HUES6 (cell line): ENCODE measurements at regions not wholly inside any gene's neighbourhood (a gene's known extent, or its start where the extent isn't known, plus 50 kb on each side); places are given as distances from the start of the nearest gene placed in this dataset.

Experiments used
- H3K27ac ChIP-seq: 2 replicates; pipeline ENCODE4 v1.7.0; 2013; ENCODE audit warnings: low read depth, mild to moderate bottlenecking, low read length, inconsistent platforms
- H3K27me3 ChIP-seq: 2 replicates; pipeline ENCODE4 v1.6.1; 2013; ENCODE audit warnings: low read length; ENCODE audit not compliant: control insufficient read depth, insufficient read depth
- H3K36me3 ChIP-seq: 2 replicates; pipeline ENCODE4 v1.6.1; 2013; ENCODE audit warnings: low read length; ENCODE audit not compliant: control insufficient read depth, insufficient read depth
- H3K4me1 ChIP-seq: 2 replicates; pipeline ENCODE4 v1.6.1; 2013; ENCODE audit warnings: low read length; ENCODE audit not compliant: control insufficient read depth, insufficient read depth
- H3K4me3 ChIP-seq: 2 replicates; pipeline ENCODE4 v1.5.1; 2013; ENCODE audit warnings: low read depth, low read length
- H3K9ac ChIP-seq: one replicate; pipeline ENCODE4 v1.6.1; 2013; ENCODE audit warnings: mild to moderate bottlenecking, low read length
- H3K9me3 ChIP-seq: 2 replicates; pipeline ENCODE4 v1.6.1; 2013; ENCODE audit warnings: low read depth, low read length; ENCODE audit not compliant: control insufficient read depth, insufficient read depth

DNA sequence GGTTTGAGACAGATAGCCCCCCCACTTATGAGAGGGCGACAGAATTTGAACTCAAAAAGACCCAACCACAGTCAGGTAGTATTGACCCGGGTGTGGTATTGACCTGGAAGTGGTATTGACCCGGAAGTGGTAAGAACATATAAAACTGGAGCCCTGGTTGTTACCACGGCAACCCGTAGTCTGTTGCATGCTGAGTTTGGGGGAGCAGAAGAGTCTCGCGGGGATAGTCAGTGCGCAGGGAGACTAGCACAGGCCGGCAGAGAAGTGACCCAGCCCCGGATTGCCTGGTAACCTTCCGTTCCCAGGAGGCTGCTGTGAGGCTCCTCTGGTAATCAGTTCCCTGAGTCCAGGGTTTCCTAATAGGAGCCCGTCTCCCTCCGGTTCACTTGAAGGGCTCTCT lies 96.2 kb downstream of the SNX5 start:
- Histone ChIP-seq H3K4me1 (peaks cover 75% of the 10 kb centered on the region), H3K9me3 (no peaks in the 10 kb centered on the region), H3K27ac (no peak overlapping the region), H3K36me3 (no peaks in the 10 kb centered on the region), H3K9ac (no peak overlapping the region), H3K4me3 (no peak overlapping the region), H3K27me3 (no peaks in the 10 kb centered on the region)

DNA sequence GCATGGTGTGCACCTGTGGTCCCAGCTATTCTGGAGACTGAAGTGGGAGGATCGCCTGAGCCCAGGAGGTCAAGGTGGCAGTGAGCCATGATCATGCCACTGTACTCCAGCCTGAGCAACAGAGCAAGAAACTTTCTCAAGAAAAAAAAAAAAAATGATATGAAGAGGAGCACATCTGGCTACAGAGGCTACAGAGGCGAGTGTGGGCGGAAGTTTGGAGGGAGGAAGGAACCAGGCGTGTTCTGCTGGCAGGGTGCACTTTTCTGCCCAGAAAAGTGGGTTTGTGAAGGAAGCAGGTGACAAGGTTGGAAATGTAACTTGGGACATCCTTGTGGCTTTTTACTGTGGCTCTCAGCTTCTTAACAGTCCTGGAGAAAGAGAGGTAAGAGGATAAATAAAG lies 96.7 kb downstream of the SNX5 start:
- Histone ChIP-seq H3K4me1 (peaks cover 77% of the 10 kb centered on the region), H3K9ac (no peak overlapping the region), H3K27ac (peak overlapping the region; percentile 84)

DNA sequence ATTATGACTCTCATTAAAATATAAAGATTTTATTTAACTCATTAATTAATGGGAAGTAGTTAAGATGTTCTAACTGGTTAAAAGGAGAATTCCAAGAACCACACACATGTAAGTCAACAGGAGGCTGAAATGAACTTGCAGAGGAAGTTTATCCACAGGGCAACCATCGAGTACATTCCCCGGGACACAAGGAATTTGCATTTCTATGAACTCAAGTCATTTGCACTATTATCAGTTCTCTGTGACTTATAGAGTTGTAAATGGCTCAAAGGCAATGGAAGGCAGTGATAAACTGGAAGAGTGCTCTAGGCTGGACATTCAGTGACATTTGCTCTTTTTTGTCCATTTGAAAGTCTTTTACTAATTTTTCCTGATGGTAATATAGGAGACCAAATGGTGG lies 97.4 kb downstream of the SNX5 start:
- no peaks in the 10 kb centered on the region for H3K36me3 ChIP-seq
- peak overlapping the region; percentile 84 for H3K27ac ChIP-seq
- H3K9ac ChIP-seq, result no peak overlapping the region
- no peaks in the 10 kb centered on the region for H3K27me3 ChIP-seq
- peaks cover 73% of the 10 kb centered on the region for H3K4me1 ChIP-seq
- no peak overlapping the region for H3K4me3 ChIP-seq
- no peaks in the 10 kb centered on the region for H3K9me3 ChIP-seq

More for the DNA sequence above, 96.7 kb downstream of the SNX5 start:
- Histone ChIP-seq H3K9me3 (no peaks in the 10 kb centered on the region), H3K36me3 (no peaks in the 10 kb centered on the region), H3K4me3 (no peak overlapping the region), H3K27me3 (no peaks in the 10 kb centered on the region)

DNA sequence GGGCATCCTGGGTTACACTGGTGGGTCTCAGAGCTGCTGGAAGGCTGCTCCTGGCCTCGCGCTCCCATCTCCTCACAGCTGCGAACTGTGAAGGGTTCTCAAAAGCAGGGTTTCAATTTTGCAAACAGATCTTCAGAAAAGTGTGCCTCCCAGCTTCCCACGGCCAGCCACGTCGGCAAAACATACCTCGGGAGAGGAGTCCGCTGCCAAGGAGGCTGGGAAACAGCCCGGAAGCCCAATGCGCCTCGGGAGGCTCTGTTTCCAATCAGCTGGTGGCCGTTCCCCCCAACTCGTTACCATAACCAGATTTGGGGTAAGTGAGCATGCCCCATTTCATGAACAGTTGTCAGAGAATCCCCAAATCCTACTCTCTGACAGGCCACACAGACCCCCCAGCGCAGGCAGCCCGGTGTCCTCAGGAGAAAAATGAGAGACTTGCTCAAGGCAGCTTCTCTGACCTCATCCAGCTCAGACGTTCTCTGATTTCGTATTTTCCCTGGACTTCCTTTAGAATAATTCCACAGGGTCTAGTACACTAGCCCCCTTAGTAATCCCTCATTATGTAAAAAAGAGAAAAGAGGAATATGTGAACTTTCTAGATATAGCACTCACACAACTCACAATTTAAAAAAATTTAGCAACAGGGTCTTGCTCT lies 98.4 kb downstream of the SNX5 start:
- peaks cover 65% of the 10 kb centered on the region for H3K4me1 ChIP-seq
- no peaks in the 10 kb centered on the region for H3K9me3 ChIP-seq
- no peak overlapping the region for H3K9ac ChIP-seq
- no peaks in the 10 kb centered on the region for H3K27me3 ChIP-seq
- no peak overlapping the region for H3K4me3 ChIP-seq
- H3K36me3 ChIP-seq, result no peaks in the 10 kb centered on the region
- peak overlapping the region; percentile 2; the same call in 1 of the 2 replicates for H3K27ac ChIP-seq

DNA sequence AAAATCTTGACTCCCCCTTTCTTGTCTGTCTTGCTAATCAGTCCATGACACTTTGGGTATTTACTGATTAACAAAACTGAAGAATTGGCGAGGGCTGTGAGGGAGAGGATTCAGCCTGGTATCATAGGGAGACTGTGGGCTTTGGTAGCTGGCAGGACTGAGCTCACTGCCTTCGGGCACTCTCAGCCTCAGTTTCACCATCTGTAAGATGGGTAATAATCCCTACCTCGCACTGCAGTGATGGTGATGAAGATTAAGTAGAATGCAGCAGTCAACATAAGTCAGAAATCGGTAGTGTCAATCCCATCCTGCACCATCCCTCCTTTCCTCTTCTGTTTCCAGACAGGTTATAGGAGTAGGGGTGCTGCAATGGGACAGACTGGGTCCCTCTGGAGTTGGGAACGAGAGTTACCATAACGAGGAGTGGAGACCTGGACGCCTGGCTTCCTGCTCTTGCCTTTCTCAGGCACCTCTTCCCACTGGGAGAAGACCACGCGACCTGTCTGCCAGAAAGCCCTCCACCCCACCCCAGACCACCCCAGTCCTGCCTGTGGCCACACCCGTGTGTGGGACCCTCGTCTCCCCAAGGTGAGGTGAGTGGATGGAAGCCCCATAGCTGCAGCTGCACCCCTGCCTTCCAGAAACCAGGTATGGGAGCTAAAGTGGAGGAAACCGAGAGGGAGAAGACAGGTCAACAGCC lies 99.1 kb downstream of the SNX5 start:
- no peak overlapping the region for H3K27ac ChIP-seq
- H3K4me3 ChIP-seq, result no peak overlapping the region
- H3K9ac ChIP-seq, result no peak overlapping the region
- peaks cover 65% of the 10 kb centered on the region for H3K4me1 ChIP-seq
- no peaks in the 10 kb centered on the region for H3K9me3 ChIP-seq
- no peaks in the 10 kb centered on the region for H3K27me3 ChIP-seq
- no peaks in the 10 kb centered on the region for H3K36me3 ChIP-seq

DNA sequence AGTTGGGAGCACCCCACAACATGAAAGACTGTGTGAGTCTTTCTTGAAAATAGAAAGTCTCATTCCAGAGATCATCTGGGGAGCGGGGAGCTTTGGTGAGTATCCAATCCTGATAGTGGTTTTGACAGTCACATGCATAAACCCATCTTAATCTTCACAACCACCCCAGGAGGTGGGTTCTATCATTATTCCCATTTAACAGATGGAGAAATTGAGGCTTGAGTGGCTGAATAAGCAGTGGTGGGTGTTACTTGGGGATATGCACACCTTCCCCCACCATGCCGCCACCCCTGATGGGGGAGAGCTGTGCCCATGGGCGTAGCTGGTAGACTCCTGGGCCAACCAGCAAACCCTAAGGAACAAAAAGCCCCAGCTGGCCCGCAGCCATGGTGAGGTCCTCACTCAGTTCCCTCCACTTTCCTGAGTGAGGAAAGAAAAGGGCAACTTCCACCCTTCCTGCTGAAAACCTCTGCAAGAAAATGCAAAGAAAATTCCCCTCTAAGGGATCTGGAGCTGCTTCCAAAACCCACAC lies 99.8 kb downstream of the SNX5 start:
- Histone ChIP-seq H3K27me3 (no peaks in the 10 kb centered on the region), H3K36me3 (no peaks in the 10 kb centered on the region), H3K4me1 (peaks cover 61% of the 10 kb centered on the region), H3K4me3 (no peak overlapping the region), H3K9ac (no peak overlapping the region), H3K27ac (no peak overlapping the region), H3K9me3 (no peaks in the 10 kb centered on the region)

DNA sequence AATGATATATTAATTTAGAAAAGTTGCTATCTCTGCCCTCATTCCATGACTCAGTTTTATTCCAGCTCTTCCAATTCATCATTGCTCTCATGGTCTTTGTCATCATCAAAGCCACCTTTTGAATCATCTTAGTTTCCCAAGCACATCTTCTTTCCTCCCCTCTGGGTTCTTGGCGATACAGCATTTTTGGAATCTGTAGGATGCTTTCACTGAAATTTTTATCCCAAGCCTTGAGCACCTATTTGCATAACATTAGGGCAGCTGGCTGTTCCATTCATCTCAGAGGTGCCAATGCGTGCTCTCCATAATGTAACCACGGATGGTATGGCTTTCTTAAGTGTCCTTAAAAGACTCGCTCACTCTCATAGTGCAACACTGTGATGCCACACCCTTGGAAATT lies 100.4 kb downstream of the SNX5 start:
- H3K9me3 ChIP-seq, result no peaks in the 10 kb centered on the region
- no peak overlapping the region for H3K9ac ChIP-seq
- peaks cover 56% of the 10 kb centered on the region for H3K4me1 ChIP-seq
- H3K27me3 ChIP-seq, result no peaks in the 10 kb centered on the region
- H3K36me3 ChIP-seq, result no peaks in the 10 kb centered on the region
- H3K27ac ChIP-seq, result no peak overlapping the region
- H3K4me3 ChIP-seq, result no peak overlapping the region

DNA sequence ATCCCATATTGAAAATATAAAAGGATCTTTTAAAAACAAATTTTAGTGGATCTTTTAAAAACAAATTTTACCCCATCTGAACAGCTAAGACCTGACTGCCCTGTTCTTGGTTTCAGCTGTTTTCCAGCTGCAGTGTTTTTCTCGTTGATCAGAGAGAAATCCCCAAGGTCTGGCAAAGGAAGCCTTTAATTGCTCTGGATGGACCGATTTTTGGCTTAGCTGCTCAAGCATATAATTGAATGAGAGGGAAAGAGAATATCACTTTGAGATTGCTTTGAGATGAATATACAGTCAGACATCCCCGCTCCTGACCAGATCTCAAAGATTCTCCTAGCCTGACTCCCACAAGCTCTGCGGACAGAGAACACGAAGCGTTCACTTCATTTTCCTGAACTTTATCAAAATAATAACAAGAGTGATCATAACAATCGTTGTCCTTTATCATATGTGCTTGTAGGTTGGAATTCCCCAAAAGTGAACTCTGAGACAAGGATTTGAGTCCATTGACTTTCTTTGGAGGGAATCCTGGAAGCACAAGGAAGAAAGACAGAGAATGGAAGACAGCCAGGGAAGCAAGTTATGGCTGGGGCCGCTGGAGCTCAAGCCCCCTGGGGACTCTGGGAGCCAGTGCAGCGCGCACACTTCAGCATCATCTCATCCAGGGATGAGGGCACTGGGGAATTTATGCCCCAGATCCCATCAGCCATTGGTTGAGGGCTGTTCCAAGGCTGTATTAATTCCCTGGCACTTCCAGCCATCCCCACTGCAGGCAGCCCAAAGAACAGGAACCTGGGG lies 101.3 kb downstream of the SNX5 start:
- H3K36me3 ChIP-seq, result no peaks in the 10 kb centered on the region
- no peak overlapping the region for H3K9ac ChIP-seq
- H3K9me3 ChIP-seq, result no peaks in the 10 kb centered on the region
- H3K4me1 ChIP-seq, result peaks cover 49% of the 10 kb centered on the region
- H3K27me3 ChIP-seq, result no peaks in the 10 kb centered on the region
- no peak overlapping the region for H3K27ac ChIP-seq
- H3K4me3 ChIP-seq, result no peak overlapping the region

DNA sequence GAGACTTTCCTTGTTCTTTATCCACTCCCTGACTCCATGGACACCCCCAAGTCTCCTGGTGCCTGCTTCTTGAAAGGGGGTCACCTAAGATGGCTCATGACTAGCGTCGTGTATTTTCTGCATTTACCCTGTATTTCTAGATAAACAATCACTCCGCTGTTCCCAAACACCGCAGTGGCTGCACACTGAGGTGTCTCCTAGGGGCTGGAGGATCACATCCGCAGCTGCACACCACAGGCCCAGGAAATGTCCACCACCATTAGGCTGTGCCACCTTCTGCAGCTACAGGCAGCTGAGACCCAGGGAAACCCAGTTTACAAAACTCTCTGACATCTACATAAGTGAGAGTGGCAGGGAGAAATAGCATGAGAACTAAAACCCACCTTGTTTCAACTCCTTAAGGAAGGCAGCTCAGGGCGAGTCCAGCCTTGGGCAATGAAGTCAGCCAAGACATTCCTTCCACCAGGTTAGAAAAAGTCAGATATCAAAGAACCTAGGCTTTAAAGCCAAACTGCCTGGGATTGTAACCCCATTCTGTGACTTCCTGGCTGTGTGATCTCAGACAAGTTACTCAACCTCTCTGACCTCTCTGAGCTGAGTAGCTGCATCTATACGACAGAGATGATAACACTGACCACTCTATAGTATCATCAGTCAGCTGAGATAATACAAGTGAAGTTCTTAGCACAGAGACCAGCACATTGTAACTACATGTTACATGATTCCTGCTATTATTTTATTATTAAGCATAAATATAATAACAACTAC lies 102.2 kb downstream of the SNX5 start:
- peaks cover 40% of the 10 kb centered on the region for H3K4me1 ChIP-seq
- no peaks in the 10 kb centered on the region for H3K36me3 ChIP-seq
- no peaks in the 10 kb centered on the region for H3K27me3 ChIP-seq
- no peaks in the 10 kb centered on the region for H3K9me3 ChIP-seq
- H3K27ac ChIP-seq, result no peak overlapping the region
- no peak overlapping the region for H3K9ac ChIP-seq
- H3K4me3 ChIP-seq, result no peak overlapping the region

DNA sequence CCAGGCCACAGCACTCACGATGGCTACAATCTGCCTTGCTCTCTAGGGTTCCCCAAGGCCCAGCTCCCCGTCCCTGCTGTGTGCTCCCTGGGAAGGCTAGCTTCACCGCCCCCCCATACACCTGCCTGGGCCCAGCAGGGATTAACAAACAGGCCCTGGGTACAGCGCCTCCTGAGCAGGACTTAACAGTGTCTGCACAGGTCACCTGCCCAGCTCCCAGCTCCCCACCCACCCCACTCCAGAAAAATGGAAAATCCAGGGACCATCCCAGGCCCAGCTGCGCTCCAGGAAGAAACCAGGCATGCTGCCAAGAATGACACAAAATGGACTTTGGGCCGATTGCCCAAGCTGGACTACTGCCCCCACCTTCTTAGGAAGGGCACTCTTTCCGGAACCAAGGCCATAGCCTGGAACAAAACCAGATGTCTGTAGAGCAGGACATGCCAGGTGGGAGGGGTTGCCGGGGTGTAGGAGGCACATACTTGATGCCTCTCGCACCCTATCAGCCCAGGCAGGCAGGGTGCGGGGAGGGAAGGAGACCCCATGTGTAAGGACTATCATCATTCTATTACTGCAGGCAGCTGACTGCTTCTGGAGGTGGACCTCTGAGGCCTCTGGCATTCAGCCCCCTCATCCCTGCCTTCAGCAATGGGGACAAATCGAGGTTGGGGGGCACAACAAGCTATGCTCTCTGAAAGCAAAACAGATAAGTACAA lies 104.9 kb downstream of the SNX5 start:
- H3K36me3 ChIP-seq, result no peaks in the 10 kb centered on the region
- no peaks in the 10 kb centered on the region for H3K27me3 ChIP-seq
- no peaks in the 10 kb centered on the region for H3K9me3 ChIP-seq
- H3K4me1 ChIP-seq, result peaks cover 36% of the 10 kb centered on the region
- H3K4me3 ChIP-seq, result no peak overlapping the region
- no peak overlapping the region for H3K27ac ChIP-seq
- H3K9ac ChIP-seq, result no peak overlapping the region
